DOHH2 (cell line): ENCODE measurements at regions not wholly inside any gene's neighbourhood (a gene's known extent, or its start where the extent isn't known, plus 50 kb on each side); places are given as distances from the start of the nearest gene placed in this dataset.

Experiments
- H3F3A ChIP-seq: fragments of 200-600 bp; sonication (generic), shearing (Covaris generic); 2 replicates; pipeline ENCODE4 v1.6.0; 2016; ENCODE audit warnings: antibody characterized with exemption, mild to moderate bottlenecking; ENCODE audit not compliant: control insufficient read depth, insufficient read depth
- H3K27ac ChIP-seq: fragments of 200-600 bp; sonication (generic); 2 replicates; pipeline ENCODE4 v1.5.1; 2014; ENCODE audit warnings: low read depth, mild to moderate bottlenecking, low read length, moderate library complexity
- H3K27me3 ChIP-seq: fragments of 200-600 bp; sonication (generic); 2 replicates; pipeline ENCODE4 v1.6.1; 2014; ENCODE audit warnings: mild to moderate bottlenecking, low read length, mixed read lengths; ENCODE audit not compliant: control insufficient read depth
- H3K36me3 ChIP-seq: fragments of 200-600 bp; sonication (generic); 2 replicates; pipeline ENCODE4 v1.6.1; 2014; ENCODE audit warnings: mild to moderate bottlenecking, low read length, moderate library complexity, mixed read lengths; ENCODE audit not compliant: control insufficient read depth
- H3K4me1 ChIP-seq: fragments of 200-600 bp; sonication (generic); 2 replicates; pipeline ENCODE4 v1.6.1; 2014; ENCODE audit warnings: mild to moderate bottlenecking, low read length, mixed read lengths; ENCODE audit not compliant: control insufficient read depth
- H3K4me2 ChIP-seq: fragments of 200-600 bp; sonication (generic); 2 replicates; pipeline ENCODE4 v1.6.0; 2014; ENCODE audit warnings: mild to moderate bottlenecking, low read length, moderate library complexity
- H3K4me3 ChIP-seq: fragments of 200-600 bp; sonication (generic); 2 replicates; pipeline ENCODE4 v1.5.1; 2014; ENCODE audit warnings: mild to moderate bottlenecking, low read length, mixed read lengths
- H3K79me2 ChIP-seq: fragments of 200-600 bp; sonication (generic); 2 replicates; pipeline ENCODE4 v1.6.1; 2014; ENCODE audit warnings: mild to moderate bottlenecking, low read length, mixed read lengths; ENCODE audit not compliant: control insufficient read depth
- H3K9me2 ChIP-seq: fragments of 200-600 bp; sonication (generic); replicated peaks from 2 replicates; pipeline ENCODE4 v1.6.1; 2014; ENCODE audit warnings: mild to moderate bottlenecking, low read length, mixed read lengths; ENCODE audit not compliant: control insufficient read depth
- H3K9me3 ChIP-seq: fragments of 200-600 bp; sonication (generic); 2 replicates; pipeline ENCODE4 v1.6.1; 2014; ENCODE audit warnings: antibody characterized with exemption, low read length, mixed read lengths; ENCODE audit not compliant: control insufficient read depth, insufficient read depth
- H4K20me1 ChIP-seq: fragments of 200-600 bp; sonication (generic); 2 replicates; pipeline ENCODE4 v1.6.0; 2014; ENCODE audit warnings: low read depth, mild to moderate bottlenecking, antibody characterized with exemption, low read length, moderate library complexity; ENCODE audit not compliant: control insufficient read depth, insufficient read depth
- EZH2phosphoT487 ChIP-seq: fragments of 200-600 bp; sonication (generic); IDR thresholded peaks from 2 replicates; pipeline ENCODE4 v1.6.1; 2017; ENCODE audit warnings: borderline replicate concordance, mild to moderate bottlenecking, antibody characterized with exemption, low read length, moderate library complexity, mixed read lengths
- TF ChIP-seq, protein P1 (sequence below): fragments of 200-600 bp; sonication (generic); IDR thresholded peaks from one replicate; pipeline ENCODE4 v1.5.1; 2014; ENCODE audit warnings: antibody characterized with exemption, mild to moderate bottlenecking, low read depth, low read length; ENCODE audit not compliant: poor library complexity, severe bottlenecking

GRCh38 chr10:107477266-107477665 is 312.8 kb upstream of the SORCS1 start:
- Histone ChIP-seq H3K9me3 (no peaks in the 10 kb centered on the region), H3K4me3 (no peak overlapping the region), H3K4me2 (no peak overlapping the region), H3F3A (no peaks in the 10 kb centered on the region), H3K9me2 (no peaks in the 10 kb centered on the region), H3K36me3 (no peaks in the 10 kb centered on the region), H3K4me1 (no peaks in the 10 kb centered on the region), H3K27me3 (no peaks in the 10 kb centered on the region), H3K79me2 (no peaks in the 10 kb centered on the region), H4K20me1 (no peaks in the 10 kb centered on the region), H3K27ac (no peak overlapping the region)
- no peak for TF ChIP-seq EZH2phosphoT487
- TF ChIP-seq, protein P1, sequence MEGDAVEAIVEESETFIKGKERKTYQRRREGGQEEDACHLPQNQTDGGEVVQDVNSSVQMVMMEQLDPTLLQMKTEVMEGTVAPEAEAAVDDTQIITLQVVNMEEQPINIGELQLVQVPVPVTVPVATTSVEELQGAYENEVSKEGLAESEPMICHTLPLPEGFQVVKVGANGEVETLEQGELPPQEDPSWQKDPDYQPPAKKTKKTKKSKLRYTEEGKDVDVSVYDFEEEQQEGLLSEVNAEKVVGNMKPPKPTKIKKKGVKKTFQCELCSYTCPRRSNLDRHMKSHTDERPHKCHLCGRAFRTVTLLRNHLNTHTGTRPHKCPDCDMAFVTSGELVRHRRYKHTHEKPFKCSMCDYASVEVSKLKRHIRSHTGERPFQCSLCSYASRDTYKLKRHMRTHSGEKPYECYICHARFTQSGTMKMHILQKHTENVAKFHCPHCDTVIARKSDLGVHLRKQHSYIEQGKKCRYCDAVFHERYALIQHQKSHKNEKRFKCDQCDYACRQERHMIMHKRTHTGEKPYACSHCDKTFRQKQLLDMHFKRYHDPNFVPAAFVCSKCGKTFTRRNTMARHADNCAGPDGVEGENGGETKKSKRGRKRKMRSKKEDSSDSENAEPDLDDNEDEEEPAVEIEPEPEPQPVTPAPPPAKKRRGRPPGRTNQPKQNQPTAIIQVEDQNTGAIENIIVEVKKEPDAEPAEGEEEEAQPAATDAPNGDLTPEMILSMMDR: no peak

DNA sequence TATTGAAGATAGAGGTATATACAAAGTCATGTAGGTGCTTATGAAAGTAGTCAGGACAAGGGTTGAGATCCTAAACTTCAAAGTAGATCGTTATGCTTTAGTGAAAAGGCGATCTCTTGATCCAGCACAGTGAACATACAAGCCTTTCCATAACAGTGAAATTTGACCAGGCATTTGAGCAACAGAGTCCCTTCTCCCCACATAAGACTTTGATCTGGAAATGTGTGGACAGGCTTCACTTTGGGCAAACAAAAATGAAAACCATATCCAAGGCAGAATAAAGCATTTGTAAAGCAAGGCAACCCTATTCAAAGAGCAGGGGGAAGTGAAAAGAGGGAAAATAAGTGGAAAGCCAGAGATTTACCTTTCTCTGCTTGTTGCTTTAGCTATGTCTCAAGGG is 311.9 kb upstream of the SORCS1 start:
- H3K9me3 ChIP-seq: no peaks in the 10 kb centered on the region
- H3K9me2 ChIP-seq: no peaks in the 10 kb centered on the region
- TF ChIP-seq, protein P1: no peak
- no peak for TF ChIP-seq EZH2phosphoT487
- H3K36me3 ChIP-seq: no peaks in the 10 kb centered on the region
- no peak overlapping the region for H3K27ac ChIP-seq
- no peak overlapping the region for H3K4me3 ChIP-seq
- H3F3A ChIP-seq: no peaks in the 10 kb centered on the region
- no peaks in the 10 kb centered on the region for H3K27me3 ChIP-seq
- H4K20me1 ChIP-seq: no peaks in the 10 kb centered on the region
- no peaks in the 10 kb centered on the region for H3K4me1 ChIP-seq
- H3K79me2 ChIP-seq: no peaks in the 10 kb centered on the region
- no peak overlapping the region for H3K4me2 ChIP-seq

DNA sequence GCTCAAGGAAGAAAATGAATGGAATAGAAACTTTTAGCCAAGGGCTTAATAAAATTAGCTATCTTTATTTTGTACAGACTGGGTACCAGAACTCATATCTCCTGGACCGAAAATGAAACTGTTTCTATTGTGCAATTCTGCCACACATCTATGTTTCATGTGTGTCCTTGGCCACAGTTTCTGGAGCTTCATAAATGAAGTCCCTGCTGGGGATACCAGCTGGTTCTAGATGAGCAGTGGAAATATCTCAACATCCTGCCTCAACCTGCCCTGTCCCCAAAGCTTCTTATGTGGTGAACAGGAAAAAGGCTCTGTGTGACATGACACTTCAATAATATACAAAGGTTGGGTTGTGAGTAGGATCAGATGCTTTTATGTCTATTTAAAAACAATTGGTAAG is 310.1 kb upstream of the SORCS1 start:
- Histone ChIP-seq H3K27me3 (no peaks in the 10 kb centered on the region), H3K4me1 (no peaks in the 10 kb centered on the region), H4K20me1 (no peaks in the 10 kb centered on the region), H3K27ac (no peak overlapping the region), H3K9me2 (no peaks in the 10 kb centered on the region), H3K4me3 (no peak overlapping the region), H3F3A (no peaks in the 10 kb centered on the region), H3K79me2 (no peaks in the 10 kb centered on the region), H3K4me2 (no peak overlapping the region), H3K9me3 (no peaks in the 10 kb centered on the region), H3K36me3 (no peaks in the 10 kb centered on the region)
- no peak for TF ChIP-seq EZH2phosphoT487
- TF ChIP-seq, protein P1: no peak

GRCh38 chr10:107473225-107473624 is 308.7 kb upstream of the SORCS1 start:
- no peaks in the 10 kb centered on the region for H3K4me1 ChIP-seq
- H3K27me3 ChIP-seq: no peaks in the 10 kb centered on the region
- H3K36me3 ChIP-seq: no peaks in the 10 kb centered on the region
- H3K27ac ChIP-seq: no peak overlapping the region
- no peaks in the 10 kb centered on the region for H3F3A ChIP-seq
- TF ChIP-seq EZH2phosphoT487: no peak
- TF ChIP-seq, protein P1: no peak
- H3K9me3 ChIP-seq: no peaks in the 10 kb centered on the region
- H3K4me2 ChIP-seq: no peak overlapping the region
- no peaks in the 10 kb centered on the region for H3K79me2 ChIP-seq
- H3K4me3 ChIP-seq: no peak overlapping the region
- no peaks in the 10 kb centered on the region for H4K20me1 ChIP-seq
- no peaks in the 10 kb centered on the region for H3K9me2 ChIP-seq
